SU-DHL-6 (cell line): ENCODE measurements at regions not wholly inside any gene's neighbourhood (a gene's known extent, or its start where the extent isn't known, plus 50 kb on each side); places are given as distances from the start of the nearest gene placed in this dataset.

ENCODE experiments used
- CTCF ChIP-seq: fragments of 200-600 bp; sonication (generic); IDR thresholded peaks from one replicate; pipeline ENCODE4 v1.5.1; 2017; ENCODE audit warnings: antibody characterized with exemption, mild to moderate bottlenecking, low read length, moderate library complexity; ENCODE audit not compliant: insufficient read depth, poor library complexity, severe bottlenecking
- EZH2phosphoT487 ChIP-seq: fragments of 200-600 bp; sonication (generic), shearing (Covaris generic); conservative IDR thresholded peaks from 2 replicates; pipeline ENCODE4 v1.6.1; 2018; ENCODE audit warnings: mild to moderate bottlenecking, antibody characterized with exemption, low read length, moderate library complexity, mixed read lengths

- TF ChIP-seq CTCF (no peak), EZH2phosphoT487 (no peak)
These were observed 65.6 kb upstream of the CTBP2 start for GRCh38 chr10:125226005-125226404.
